CMK (cell line): ENCODE measurements at regions not wholly inside any gene's neighbourhood (a gene's known extent, or its start where the extent isn't known, plus 50 kb on each side); places are given as distances from the start of the nearest gene placed in this dataset.
"Not testable (repeated sequence)": the region's sequence is repeated elsewhere in the genome, so short reads cannot be mapped to it uniquely, and the experiment has no call there.

Experiments used
- DNase-seq: peaks from one replicate; pipeline ENCODE4 v3.0.0-alpha.2; 2010; ENCODE audit warnings: low read depth

DNA sequence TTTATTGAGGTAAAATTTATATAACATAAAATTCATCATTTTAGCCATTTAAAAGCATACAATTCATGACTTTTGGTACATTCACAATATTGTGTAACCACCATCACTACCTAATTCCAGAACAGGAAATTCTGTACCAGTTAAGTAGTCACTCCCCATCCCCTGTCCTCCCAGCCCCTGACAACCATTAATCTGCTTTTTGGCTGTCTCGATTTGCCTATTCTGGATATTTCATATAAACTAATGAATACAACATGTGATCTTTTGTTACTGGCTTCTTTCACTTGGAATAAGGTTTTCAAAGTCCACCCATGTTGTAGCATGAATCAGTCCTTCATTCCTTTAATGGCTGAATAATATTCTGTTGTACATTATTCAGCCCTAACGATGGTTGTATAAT is 115.6 kb upstream of the KLF14 start:
- no peak for DNase-seq

DNA sequence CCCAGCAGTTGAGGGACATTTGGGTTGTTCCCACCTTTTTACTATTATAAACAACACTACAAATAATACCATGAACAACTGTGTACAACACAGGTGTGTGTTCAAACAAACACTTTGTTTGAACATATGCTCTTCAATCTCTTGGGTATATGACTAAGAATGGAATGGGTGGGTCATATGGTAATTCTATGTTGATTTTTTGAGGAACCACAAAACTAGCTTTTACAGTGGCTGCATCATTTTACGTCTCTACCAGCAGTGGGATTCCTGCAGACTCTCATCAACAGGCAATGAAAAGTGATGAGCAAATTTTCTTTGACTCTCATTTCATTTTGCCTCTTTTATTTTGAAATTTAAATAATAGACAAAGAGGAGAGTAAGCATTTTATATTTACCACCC is 116.9 kb upstream of the KLF14 start:
- no peak for DNase-seq

DNA sequence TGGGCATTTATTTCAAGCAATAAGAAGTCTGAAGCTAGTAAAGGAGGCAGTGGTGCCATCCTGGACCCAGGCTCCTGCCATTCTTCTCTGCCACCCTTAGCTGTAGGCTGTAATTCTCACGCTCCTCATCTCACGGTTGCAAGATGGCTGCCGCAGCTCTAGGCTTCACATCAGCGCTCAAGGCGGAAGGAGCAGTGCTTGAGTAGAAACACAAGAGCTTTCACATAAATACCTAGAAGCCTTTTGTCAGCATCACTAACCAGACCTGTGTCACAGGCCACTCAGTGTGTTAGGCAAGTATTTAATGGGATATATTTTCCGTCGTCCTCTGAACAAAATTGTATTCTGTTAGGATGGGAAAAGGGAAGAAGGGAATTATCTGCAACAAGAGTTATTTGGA is 118.9 kb upstream of the KLF14 start:
- DNase-seq, result no peak

DNA sequence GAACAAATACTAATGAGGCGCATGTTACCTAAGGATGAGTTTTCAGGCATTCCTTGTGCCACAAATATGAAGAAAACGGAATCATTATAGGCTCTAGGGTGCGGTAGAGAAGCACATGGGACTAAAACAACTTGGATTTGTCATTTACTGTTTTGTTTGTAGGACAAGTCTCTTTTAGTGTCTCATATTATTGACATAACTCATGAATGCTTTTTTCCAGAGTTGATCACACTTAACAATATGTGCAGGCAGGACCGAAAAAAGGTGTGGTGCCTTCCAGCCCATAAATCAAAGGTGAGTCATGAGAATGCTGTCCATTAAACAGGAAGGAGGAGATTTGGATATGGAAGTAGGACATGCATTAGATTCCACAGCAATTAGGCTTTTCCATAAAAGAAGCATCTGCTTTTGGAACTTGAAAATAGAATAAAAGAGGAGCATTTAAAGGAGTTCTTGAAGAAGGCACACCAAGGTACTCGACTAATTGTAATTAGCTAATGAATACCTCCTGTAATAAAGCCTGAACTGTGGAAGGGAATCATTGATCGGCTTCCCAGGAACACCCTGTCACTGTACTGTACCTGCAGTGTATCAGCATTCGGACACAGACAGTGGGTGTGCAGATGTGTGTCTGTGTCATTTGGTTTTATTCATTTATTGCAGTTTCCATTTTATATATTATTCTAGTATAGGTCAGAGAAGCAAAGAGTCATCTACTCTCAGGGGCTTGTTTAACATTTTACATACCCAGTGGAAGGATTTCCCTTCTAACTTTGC is 119.7 kb upstream of the KLF14 start:
- no peak for DNase-seq

DNA sequence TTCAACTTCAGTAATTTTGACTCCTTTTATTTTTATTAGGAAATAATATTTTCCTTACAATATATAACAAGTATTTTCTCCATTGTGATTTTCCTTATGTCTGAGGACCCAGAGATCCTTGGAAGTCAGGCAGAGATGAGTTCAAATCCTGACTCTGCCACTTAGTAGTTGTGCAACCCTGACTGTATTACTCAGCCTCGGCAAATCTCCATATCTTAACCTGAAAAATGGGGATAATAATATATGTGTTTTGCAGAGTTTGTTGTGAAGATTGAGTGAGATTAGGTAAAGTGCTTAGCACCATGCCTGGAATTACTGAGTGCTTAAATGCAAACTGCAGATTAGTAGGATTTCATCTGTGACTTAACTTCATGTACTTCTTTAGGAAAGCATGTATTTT is 120.5 kb upstream of the KLF14 start:
- no peak for DNase-seq

DNA sequence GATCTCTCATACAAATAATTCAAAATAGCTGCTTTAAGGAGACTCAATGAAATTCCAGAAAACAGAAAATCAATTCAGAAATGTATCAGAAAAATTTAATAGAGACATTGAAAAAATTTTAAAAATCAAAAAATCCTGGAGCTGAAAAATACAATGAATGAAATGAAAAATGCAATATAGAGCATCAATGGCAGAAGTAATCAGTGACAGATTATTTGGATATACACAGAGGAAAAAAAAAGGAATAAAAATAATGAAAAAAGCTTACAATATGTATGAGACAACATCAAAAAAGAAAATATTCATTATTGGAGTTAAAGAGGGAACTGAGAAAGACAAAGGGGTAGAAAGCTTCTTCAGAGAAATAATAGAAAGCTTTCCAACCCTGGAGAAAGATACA is 122.9 kb upstream of the KLF14 start:
- DNase-seq, result no peak

DNA sequence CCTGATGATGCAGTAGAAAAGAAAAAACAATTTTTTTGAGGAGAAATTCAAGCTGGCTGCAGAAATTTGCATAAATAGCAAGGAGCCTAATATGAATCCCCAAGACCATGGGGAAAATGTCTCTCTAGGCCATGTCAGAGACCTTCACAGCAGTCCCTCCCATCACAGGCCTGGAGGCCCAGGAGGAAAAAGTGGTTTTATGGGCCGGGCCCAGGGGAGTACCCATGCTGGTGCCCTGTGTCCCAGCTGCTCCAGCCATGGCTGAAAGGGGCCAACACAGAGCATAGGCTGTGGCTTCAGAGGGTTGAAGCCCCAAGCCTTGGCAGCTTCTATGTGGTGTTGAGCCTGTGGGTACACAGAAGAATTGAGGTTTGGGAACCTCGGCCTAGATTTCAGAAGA is 126.8 kb upstream of the KLF14 start:
- not testable (repeated sequence) for DNase-seq

DNA sequence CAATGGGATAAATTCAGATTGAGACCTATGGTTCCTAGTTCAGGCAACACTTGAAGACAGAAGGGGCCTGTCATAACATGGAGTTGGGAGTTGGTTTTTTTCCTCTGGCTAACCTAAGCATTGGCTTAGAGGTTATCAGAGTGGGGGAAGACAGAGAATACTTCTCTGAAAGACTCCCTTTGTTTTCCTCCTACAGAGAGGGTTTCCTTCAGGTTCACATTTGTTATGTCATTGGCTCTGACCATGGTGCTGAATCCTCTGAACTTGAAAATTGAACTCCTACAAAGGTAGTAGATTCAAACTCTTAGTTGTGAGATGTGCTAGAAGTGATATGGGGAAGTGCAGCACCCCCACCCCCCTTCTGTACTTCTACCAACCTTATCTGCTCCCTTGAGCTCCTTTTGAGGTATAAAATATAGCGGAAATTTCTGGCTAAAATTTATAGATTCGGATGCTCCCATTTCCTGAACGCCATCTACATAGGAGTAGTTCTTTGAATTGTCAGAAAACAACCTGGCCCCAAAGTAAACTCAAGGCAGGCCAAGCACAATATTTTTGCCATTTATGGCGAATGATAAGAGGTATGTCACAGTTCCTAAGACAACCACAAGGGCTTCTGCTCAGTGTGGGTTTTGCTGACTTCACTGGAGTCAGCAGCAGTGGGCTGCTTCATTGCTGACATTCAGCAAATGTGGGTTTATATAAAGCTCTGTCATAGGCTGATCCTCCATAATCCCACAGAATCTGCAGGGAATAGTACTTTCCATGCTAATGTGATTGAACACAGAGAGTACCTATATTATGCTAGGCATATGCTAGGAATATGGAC is 131.6 kb upstream of the KLF14 start:
- DNase-seq, result no peak

DNA sequence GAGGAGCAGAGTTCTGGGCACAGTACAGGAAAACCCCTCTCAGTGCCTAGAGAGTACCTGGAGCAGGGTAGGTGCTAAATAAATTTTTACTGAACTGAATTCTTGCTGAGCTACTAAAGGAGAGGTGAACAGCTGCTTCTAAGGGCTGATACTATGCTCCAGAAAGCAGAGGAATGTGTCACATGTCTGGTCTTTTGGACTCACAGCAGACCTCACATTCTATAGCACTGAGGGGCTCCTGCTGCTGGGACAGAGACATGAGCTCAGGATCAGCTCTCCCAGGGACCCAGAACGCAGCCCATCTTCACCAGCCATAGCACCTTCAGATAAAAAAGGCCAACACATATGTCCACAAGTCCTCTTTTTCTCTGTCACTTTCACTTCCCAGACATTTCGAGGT is 133.0 kb upstream of the KLF14 start:
- DNase-seq, result no peak

DNA sequence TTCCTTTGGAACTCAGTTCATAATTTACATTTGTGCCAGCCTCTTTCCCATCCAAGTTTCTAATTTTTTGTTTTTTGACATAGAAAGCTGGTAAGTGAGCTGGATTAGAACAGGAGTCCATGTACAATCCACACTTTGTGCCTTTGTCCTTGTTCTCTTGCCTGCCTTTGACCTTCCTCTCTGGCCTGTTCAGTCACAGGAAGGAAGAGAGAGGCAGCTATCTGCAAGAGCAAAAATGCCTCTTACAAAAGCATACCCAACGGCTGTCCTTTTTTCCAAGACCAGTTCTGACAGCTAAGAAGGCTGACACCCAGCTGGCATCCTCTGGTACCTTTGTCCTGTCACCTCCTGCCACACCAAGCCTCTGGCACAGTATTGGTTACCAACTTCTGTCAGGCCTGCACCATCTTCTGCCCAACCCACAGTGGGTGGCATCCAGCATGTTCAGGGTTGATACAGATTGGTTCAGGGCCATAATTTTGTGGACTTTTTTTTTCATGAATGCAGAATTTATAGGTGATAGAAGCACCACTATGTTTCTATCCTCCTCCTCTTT is 133.7 kb upstream of the KLF14 start:
- DNase-seq, result no peak

DNA sequence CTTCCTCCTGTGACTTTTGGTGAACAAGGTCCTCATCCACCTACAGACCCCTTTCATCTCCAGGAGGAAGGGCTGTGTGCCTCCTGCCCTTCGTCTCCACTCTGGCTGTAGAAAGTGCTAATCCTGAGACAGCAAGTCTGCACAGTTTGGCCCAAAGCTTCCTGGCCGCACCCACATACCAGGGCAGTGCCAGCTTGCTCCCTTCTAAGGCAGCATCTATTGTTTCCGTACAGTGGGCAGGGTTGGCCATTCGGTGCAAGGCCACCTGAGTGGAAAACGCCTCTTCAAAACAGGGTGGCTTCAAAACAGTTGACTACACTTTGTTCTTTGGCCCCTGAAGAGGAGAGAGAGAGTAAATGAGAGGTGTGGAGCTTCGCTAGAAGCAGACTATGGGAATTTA is 134.1 kb upstream of the KLF14 start:
- DNase-seq, result no peak

DNA sequence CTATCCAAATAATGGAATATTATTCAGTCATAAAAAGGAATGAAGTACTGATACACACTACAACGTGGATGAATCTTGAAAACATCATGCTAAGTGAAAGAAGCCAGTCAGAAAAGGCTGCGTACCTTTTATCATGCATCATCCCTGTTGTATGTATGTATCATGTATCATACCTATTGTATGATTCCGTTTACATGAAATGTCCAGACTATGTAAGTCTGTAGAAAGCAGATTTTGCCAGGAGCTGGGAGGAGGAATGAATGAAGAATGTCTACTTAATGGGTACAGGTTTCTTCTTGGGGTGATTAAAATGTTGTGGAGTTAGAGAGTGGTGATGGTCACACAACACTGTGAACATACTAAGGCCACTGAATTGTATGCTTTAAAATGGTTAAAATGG is 135.9 kb upstream of the KLF14 start:
- DNase-seq, result no peak

DNA sequence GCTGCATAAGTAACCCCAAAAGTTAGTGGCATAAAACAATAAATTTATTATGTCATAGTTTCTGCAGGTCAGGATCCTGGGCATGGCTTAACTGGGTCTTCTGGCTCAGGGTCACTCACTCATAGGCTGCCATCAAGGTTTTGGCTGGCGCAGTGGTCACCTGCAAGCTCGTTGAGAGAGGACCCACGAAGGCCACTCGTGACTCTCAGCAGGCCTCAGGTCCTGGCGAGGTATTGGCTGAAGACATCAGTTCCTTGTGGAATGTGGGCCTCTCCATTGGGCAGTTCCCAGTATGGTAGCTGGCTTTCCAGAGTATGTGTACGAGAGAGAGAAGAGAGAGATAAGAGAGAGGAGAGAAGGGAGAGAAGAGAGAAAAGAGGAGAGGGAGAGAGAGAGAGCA is 138.3 kb upstream of the KLF14 start:
- DNase-seq, result no peak

DNA sequence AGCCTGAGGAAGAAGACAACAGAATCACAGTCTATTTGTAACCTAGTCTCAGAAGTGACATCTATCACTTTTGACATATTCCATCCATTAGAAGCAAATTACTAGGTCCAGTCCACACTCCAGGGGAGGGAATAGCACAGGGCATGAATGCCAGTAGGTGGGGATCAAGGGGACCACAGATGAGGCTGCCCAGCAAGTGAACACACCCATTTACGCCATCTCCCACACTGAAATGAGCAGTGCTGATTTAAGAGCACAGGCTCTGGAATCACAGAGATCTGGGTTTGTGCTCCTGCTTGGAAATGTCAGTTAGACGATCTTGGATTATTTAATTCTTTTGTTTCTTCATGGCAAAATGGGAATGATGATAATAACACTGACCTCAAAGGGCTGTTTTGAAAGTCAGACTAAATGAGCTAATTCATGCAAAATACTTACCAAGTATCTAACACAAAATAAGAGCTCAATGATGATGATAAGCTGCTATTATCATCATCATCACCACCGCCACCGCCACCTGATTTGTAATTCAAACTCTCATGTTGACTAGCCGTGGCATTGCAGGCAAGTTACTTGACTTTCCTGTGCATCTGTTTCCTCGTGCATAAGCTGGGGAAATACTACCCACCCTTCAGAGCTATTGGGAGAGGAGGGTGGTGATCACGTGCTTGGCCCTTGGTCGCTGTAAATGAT is 138.9 kb upstream of the KLF14 start:
- no peak for DNase-seq

DNA sequence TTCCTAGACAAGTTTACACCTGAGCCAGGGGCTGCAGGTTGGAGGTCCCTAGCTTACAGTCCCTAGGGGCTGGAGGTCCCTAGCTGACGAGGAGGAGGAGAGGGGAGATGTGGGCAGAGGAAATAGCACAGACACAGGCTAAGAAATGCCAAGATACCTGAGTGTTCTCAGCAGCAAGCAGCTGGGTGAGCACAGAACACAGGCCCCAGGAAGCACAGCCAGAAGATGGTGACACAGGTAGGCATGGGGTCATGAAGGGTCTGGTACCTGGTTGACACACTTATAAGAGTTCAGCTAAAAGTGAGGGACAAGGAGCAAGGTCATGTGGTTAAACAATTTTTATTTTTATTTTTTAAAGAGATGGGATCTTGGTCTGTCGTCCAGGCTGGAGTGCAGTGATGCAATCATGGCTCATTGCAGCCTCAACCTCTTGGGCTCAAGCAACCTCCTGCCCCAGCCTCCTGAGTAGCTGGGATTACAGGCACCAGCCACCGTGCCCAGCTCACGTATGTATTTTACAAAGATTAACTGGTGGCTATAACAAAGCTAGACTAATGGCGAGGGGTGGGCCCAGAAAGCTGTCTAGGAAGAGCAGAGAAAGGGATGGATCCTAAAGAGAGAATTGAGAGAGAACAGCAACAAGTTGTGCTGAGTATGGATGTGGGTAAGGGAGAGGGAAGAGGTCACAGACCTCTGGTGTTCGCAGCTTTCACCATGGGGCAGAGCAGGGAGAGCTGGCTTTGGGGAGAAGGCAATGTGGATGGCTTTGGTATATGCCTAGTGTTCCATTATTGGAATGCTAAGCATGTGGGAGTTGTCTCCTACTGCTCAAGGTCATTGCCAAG is 140.3 kb upstream of the KLF14 start:
- DNase-seq, result no peak

DNA sequence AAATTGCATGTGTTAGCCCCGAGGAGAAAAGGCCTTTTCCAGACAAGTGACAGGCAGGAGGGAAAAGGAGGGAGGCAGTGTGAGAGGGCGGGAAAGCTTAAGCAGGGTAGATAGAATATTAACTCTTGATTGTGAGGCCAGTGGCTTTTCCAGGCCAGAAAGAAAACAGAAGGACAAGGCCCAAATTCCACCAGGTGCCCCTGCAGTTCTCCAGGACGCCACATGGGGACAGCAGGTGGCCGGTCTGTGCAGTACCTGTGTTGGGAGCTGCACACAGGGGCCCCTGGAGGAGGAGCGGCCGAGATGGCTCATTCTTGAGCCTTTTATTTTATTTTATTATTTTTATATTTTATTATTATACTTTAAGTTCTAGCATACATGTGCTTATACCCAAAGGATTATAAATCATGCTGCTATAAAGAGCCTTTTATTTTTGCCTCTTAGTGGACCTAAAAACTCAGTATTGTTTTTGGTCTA is 141.3 kb upstream of the KLF14 start:
- no peak for DNase-seq

DNA sequence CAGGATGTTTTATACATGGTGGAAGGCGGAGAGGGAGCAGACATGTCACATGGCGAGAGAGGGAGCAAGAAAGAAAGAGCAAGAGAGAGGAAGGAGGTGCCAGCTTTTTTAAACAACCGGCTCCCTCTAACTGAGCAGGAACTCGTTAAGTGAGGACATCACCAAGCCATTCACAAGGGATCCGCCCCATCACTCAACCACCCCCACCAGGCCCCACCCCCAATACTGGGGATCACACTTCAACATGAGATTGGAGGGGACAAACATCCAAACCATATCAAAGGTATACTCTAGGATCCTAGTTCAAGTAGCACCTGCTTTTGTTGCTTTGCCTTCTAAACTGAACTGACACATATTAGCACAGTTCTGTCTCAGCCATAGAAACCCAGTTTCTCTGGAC is 141.9 kb upstream of the KLF14 start:
- no peak for DNase-seq

DNA sequence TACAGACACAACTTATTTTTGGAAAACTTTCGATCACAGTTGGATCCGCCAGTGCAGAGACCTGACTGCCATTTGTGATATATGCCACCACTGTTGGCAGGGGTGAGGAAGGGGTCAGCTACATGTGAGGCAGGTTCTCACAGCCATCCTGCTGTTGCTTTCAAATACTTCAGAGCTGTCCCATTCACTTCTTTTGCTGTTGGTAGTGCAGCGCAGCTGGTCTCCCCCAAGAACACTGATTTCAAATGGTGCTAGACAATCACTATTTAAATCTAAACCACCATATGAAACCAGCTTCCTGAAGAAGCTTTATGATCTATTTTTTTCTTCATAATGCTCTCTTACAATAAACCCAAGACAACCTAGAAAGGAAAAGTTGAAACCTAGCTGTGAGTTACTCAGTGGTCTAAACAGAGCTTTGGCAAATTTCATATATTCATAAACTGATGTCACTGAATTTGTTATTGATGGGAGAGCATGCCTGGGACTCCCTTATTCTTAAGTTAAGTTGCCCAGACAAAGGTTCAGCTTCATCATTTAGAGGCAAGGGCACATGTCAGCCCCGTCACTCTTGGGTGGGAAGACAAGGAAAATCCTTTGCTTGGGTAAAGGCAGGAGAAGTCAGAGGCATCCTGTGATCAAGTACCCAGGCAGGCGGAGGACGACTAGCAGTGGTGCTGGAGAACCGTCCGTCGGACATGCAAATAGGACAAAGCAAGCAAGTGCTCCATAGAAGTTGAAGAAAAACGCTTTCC is 143.4 kb upstream of the KLF14 start:
- no peak for DNase-seq

DNA sequence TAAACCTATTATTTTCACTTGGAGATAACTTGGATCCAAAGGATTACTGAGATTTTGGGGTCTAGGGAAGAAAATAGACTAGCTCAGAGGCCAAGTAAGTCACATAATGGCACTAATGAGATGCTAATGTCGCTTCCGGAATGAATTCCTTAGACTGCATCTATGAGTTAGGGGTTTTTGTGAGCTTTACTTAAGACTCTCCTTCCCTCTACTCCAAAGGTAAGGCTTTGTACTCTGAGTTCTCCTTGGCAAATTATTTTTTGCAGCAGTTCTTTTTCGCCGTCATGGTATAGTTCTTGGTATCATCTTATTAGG is 143.9 kb upstream of the KLF14 start:
- no peak for DNase-seq

DNA sequence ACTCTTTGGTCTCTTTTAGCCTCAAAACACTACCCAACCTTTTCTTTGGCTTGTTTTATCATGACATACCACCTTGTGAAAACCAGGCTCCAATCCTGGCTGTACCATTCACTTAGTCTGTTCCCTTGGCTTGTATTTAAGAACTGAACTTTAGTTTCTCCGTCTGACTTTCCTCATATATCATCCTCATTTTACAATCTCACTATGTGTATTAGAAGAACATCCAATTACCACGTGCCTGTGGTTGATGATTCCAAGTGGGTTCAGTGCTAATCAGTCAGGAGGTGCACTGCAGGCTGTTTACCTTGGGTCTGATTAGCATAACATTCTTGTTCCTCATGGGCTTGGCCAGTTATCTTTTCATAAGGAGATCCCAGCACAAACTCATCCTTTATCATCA is 144.8 kb upstream of the KLF14 start:
- DNase-seq, result no peak

DNA sequence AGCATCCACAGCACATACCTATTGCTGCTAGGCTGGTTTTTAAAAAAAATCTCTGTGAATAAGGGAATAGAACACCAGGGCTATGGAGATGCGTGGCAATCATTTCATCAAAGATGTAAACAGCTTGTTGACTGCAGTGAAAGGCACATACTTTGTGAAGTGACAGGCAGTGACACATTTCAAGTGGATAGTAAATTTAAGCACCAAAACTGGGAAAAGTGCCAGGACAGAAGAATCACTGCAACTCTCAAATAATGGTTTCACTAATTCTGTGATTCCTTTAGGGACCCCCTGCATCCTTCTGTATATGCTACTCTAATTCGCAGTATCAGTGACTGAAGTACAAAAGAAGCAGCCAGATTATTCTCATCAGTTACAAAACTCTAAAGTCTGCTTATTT is 145.2 kb upstream of the KLF14 start:
- DNase-seq, result no peak
